ENCODE measurements at regions not wholly inside any gene's neighbourhood (a gene's known extent, or its start where the extent isn't known, plus 50 kb on each side); places are given as distances from the start of the nearest gene placed in this dataset.

GRCh38 chr1:163983097-163983496 is 575.9 kb upstream of the PBX1 start:
- no peaks in the 10 kb centered on the region for H3K36me3 ChIP-seq (ENCODE audit: control insufficient read depth in 2 of 2, extremely low read depth in 1 of 2, insufficient read depth in 2 of 2, low read length in 2 of 2)
- H3K4me1 ChIP-seq (ENCODE audit: control insufficient read depth, extremely low read depth, insufficient read depth, low read length) = no peaks in the 10 kb centered on the region
- H3K4me2 ChIP-seq (ENCODE audit: insufficient read depth, low read length) = no peak overlapping the region
- dilution Hi-C loops (cut with MboI; ENCODE audit: extremely low pct_ligation_motif_present, low sequenced_read_pairs) (no loop called here), intact Hi-C loops (cut with micrococcal nuclease) (no loop called here)
- no peaks in the 10 kb centered on the region for H3K27me3 ChIP-seq (ENCODE audit: control insufficient read depth in 2 of 2, insufficient read depth in 2 of 2, low read length in 2 of 2)
- H4K20me1 ChIP-seq (replicated peaks; ENCODE audit: control insufficient read depth, extremely low read depth, insufficient read depth, low read length) = no peaks in the 10 kb centered on the region
- H3K9me1 ChIP-seq (replicated peaks; ENCODE audit: control insufficient read depth, extremely low read depth, insufficient read depth, low read length) = no peaks in the 10 kb centered on the region
- no peak for DNase-seq (ENCODE audit: low read depth, low spot score)
- no peak overlapping the region for H2AFZ ChIP-seq (ENCODE audit: low read depth, low read length)
- BruUV-seq (replicated peaks) = no TSS peak
- H3K9ac ChIP-seq (replicated peaks; ENCODE audit: extremely low read depth, insufficient read depth, low read length) = no peak overlapping the region
- H3K9me3 ChIP-seq (replicated peaks; ENCODE audit: control insufficient read depth, insufficient read depth, low read length) = no peaks in the 10 kb centered on the region
- ChIA-PET CTCF (no interaction called here), POLR2A (no interaction called here)
- H3K79me2 ChIP-seq (ENCODE audit: control insufficient read depth, insufficient read depth, low read length) = no peaks in the 10 kb centered on the region
- FAIRE-seq = no peak
- H3K4me3 ChIP-seq (replicated peaks in 1 of 3; ENCODE audit: insufficient read depth in 1 of 3, low read depth in 1 of 3, low read length in 3 of 3) = no peak overlapping the region
- TF ChIP-seq POLR2AphosphoS5 (IDR thresholded peaks at IDR 0.05; ENCODE audit: insufficient read depth, low read depth, low read length) (no peak), EZH2 (IDR thresholded peaks at IDR 0.05; ENCODE audit: borderline replicate concordance, low read depth, low read length, severe bottlenecking) (no peak), POLR2A (IDR thresholded peaks at IDR 0.05; ENCODE audit: low read depth, low read length) (no peak), GATA2 (IDR thresholded peaks at IDR 0.05; ENCODE audit: insufficient read depth, insufficient read length, low read depth, low read length) (no peak), FOS (IDR thresholded peaks at IDR 0.05; ENCODE audit: borderline replicate concordance, insufficient read depth, low read length) (no peak), CTCF (IDR thresholded peaks at IDR 0.05; ENCODE audit: extremely low read depth in 1 of 2, insufficient read depth in 1 of 2, low read depth in 1 of 2, low read length in 2 of 2) (no peak), JUN (IDR thresholded peaks at IDR 0.05; ENCODE audit: borderline replicate concordance, insufficient read depth, insufficient read length, low read depth) (no peak), MYC (IDR thresholded peaks at IDR 0.05; ENCODE audit: low read depth, low read length) (no peak), MAX (IDR thresholded peaks at IDR 0.05; ENCODE audit: insufficient read depth, insufficient read length) (no peak)
- H3K27ac ChIP-seq (ENCODE audit: insufficient read depth, low read depth, low read length) = no peak overlapping the region
